SU-DHL-6 (cell line): ENCODE measurements at regions not wholly inside any gene's neighbourhood (a gene's known extent, or its start where the extent isn't known, plus 50 kb on each side); places are given as distances from the start of the nearest gene placed in this dataset.
"Not testable (repeated sequence)": the region's sequence is repeated elsewhere in the genome, so short reads cannot be mapped to it uniquely, and the experiment has no call there.

ENCODE experiments used
- H2AFZ ChIP-seq: fragments of 200-600 bp; sonication (generic); 2 replicates; pipeline ENCODE4 v1.6.1; 2014; ENCODE audit warnings: low read depth, mild to moderate bottlenecking, moderate library complexity, mixed read lengths, antibody characterized with exemption, low read length; ENCODE audit not compliant: severe bottlenecking
- H3F3A ChIP-seq: fragments of 200-600 bp; shearing (Covaris generic); 2 replicates; pipeline ENCODE4 v1.6.0; 2016; ENCODE audit warnings: antibody characterized with exemption, mild to moderate bottlenecking; ENCODE audit not compliant: insufficient read depth
- H3K27ac ChIP-seq: fragments of 200-600 bp; sonication (generic); 2 replicates; pipeline ENCODE4 v1.5.1; 2016; ENCODE audit warnings: low read depth, mild to moderate bottlenecking, low read length, moderate library complexity, mixed read lengths
- H3K27me3 ChIP-seq: fragments of 200-600 bp; sonication (generic), shearing (Covaris generic); 2 replicates; pipeline ENCODE4 v1.6.0; 2014; ENCODE audit warnings: mild to moderate bottlenecking, low read length
- H3K36me3 ChIP-seq: fragments of 200-600 bp; sonication (generic); 2 replicates; pipeline ENCODE4 v1.6.1; 2014; ENCODE audit warnings: mild to moderate bottlenecking, low read length, mixed read lengths
- H3K4me2 ChIP-seq: fragments of 300-600, 200-600 bp; shearing (Covaris generic), sonication (generic); 2 replicates; pipeline ENCODE4 v1.6.0; 2014; ENCODE audit warnings: low read length, low read depth, mild to moderate bottlenecking; ENCODE audit not compliant: poor library complexity, severe bottlenecking
- H3K4me3 ChIP-seq: fragments of 200-600 bp; sonication (generic); 2 replicates; pipeline ENCODE4 v1.5.1; 2014; ENCODE audit warnings: antibody characterized with exemption, low read length, mild to moderate bottlenecking, mixed read lengths; ENCODE audit not compliant: insufficient read depth, poor library complexity, severe bottlenecking
- H3K79me2 ChIP-seq: fragments of 200-600 bp; sonication (generic); 2 replicates; pipeline ENCODE4 v1.6.1; 2014; ENCODE audit warnings: mild to moderate bottlenecking, low read length, moderate library complexity; ENCODE audit not compliant: insufficient read depth
- H3K9ac ChIP-seq: fragments of 200-600 bp; sonication (generic); 2 replicates; pipeline ENCODE4 v1.7.0; 2014; ENCODE audit warnings: mild to moderate bottlenecking, low read length
- H3K9me2 ChIP-seq: fragments of 200-600 bp; sonication (generic); replicated peaks from 2 replicates; pipeline ENCODE4 v1.6.1; 2014; ENCODE audit warnings: low read length; ENCODE audit not compliant: insufficient read depth
- H3K9me3 ChIP-seq: fragments of 200-600 bp; sonication (generic); 2 replicates; pipeline ENCODE4 v1.6.1; 2014; ENCODE audit warnings: low read length, mixed read lengths; ENCODE audit not compliant: insufficient read depth
- H4K20me1 ChIP-seq: fragments of 200-600 bp; sonication (generic); 2 replicates; pipeline ENCODE4 v1.6.1; 2014; ENCODE audit warnings: low read depth, mild to moderate bottlenecking, antibody characterized with exemption, low read length, moderate library complexity, mixed read lengths
- EZH2phosphoT487 ChIP-seq: fragments of 200-600 bp; sonication (generic), shearing (Covaris generic); conservative IDR thresholded peaks from 2 replicates; pipeline ENCODE4 v1.6.1; 2018; ENCODE audit warnings: mild to moderate bottlenecking, antibody characterized with exemption, low read length, moderate library complexity, mixed read lengths
- TF ChIP-seq, protein P1 (sequence below): fragments of 200-600 bp; sonication (generic); IDR thresholded peaks from one replicate; pipeline ENCODE4 v1.5.1; 2017; ENCODE audit warnings: antibody characterized with exemption, mild to moderate bottlenecking, low read length, moderate library complexity; ENCODE audit not compliant: insufficient read depth, poor library complexity, severe bottlenecking

DNA sequence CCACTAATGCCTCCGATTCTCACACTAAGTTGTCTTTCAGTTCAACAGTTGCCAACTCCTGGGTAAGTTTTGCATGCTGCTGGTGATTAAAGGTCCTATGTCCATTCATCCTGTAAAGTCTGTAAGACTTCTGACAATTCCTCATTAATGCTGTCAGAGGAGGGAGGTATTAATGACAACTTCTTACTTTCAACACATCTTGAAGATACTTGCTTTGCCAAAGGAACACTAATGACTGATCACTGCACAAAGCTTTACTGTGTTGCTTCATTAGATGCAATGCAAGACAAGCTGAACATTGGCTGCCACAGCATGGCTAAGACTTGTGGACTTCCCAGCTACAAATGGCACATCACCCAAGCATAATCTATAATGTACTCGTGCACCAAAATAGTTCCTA is 114.6 kb upstream of the PRDX6 start:
- no peak overlapping the region for H3K4me2 ChIP-seq
- H3K4me3 ChIP-seq = no peak overlapping the region
- no peak overlapping the region for H3K9ac ChIP-seq
- no peak overlapping the region for H3K27ac ChIP-seq
- no peak overlapping the region for H2AFZ ChIP-seq
- H3K9me2 ChIP-seq = no peaks in the 10 kb centered on the region
- TF ChIP-seq, protein P1, sequence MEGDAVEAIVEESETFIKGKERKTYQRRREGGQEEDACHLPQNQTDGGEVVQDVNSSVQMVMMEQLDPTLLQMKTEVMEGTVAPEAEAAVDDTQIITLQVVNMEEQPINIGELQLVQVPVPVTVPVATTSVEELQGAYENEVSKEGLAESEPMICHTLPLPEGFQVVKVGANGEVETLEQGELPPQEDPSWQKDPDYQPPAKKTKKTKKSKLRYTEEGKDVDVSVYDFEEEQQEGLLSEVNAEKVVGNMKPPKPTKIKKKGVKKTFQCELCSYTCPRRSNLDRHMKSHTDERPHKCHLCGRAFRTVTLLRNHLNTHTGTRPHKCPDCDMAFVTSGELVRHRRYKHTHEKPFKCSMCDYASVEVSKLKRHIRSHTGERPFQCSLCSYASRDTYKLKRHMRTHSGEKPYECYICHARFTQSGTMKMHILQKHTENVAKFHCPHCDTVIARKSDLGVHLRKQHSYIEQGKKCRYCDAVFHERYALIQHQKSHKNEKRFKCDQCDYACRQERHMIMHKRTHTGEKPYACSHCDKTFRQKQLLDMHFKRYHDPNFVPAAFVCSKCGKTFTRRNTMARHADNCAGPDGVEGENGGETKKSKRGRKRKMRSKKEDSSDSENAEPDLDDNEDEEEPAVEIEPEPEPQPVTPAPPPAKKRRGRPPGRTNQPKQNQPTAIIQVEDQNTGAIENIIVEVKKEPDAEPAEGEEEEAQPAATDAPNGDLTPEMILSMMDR = no peak
- no peak for TF ChIP-seq EZH2phosphoT487
- no peaks in the 10 kb centered on the region for H3K79me2 ChIP-seq
- H4K20me1 ChIP-seq = no peaks in the 10 kb centered on the region
- H3K27me3 ChIP-seq = no peaks in the 10 kb centered on the region
- no peaks in the 10 kb centered on the region for H3K9me3 ChIP-seq
- H3K36me3 ChIP-seq = no peaks in the 10 kb centered on the region
- no peaks in the 10 kb centered on the region for H3F3A ChIP-seq

DNA sequence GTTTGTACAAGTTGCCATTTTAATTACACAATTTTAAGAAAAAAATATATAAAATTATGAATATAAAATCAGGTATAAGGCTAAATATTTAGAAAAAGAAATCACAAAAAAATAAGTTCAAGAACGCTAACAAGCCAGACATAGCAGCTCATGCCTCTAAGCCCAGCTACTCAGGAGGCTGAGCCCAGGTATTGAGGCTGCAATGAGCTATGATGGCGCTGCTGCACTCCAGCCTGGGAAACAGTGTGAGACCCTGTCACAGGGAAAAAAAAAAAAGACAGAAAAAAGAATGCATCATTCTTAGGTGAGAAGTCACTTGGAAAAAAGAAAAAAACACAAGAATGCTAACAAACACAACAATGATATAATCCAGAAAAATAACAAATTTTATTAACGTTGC is 112.3 kb upstream of the PRDX6 start:
- H4K20me1 ChIP-seq = no peaks in the 10 kb centered on the region
- TF ChIP-seq, protein P1 = no peak
- TF ChIP-seq EZH2phosphoT487 = no peak
- H3K36me3 ChIP-seq = no peaks in the 10 kb centered on the region
- H3K4me3 ChIP-seq = no peak overlapping the region
- H3F3A ChIP-seq = no peaks in the 10 kb centered on the region
- H3K79me2 ChIP-seq = no peaks in the 10 kb centered on the region
- no peaks in the 10 kb centered on the region for H3K9me2 ChIP-seq
- no peak overlapping the region for H3K4me2 ChIP-seq
- no peaks in the 10 kb centered on the region for H3K9me3 ChIP-seq
- no peak overlapping the region for H3K9ac ChIP-seq
- H2AFZ ChIP-seq = no peak overlapping the region
- H3K27me3 ChIP-seq = no peaks in the 10 kb centered on the region
- no peak overlapping the region for H3K27ac ChIP-seq

DNA sequence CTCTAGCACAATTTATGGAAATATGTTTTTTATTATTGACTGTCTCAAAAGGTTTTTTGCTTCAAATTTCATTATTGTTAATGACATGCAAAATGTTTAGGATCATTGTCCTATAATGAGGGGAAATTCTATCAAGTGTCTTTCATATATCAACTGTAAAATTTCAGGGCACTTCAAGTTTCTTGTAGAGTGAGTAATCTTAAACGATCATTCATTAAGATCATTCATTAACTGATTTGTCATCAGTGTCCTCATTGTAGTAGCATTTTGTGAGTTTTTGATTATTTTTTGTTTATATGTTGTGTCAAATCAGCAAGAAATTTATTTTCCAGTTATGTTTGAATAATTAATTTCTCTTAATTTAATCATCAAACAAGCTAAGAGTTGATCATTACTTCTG is 111.8 kb upstream of the PRDX6 start:
- no peak for TF ChIP-seq EZH2phosphoT487
- TF ChIP-seq, protein P1 = no peak
- no peak overlapping the region for H3K9ac ChIP-seq
- no peaks in the 10 kb centered on the region for H4K20me1 ChIP-seq
- H3K4me2 ChIP-seq = no peak overlapping the region
- H3K9me3 ChIP-seq = no peaks in the 10 kb centered on the region
- H3K4me3 ChIP-seq = no peak overlapping the region
- H3K36me3 ChIP-seq = no peaks in the 10 kb centered on the region
- no peaks in the 10 kb centered on the region for H3K9me2 ChIP-seq
- H3F3A ChIP-seq = no peaks in the 10 kb centered on the region
- H3K27ac ChIP-seq = no peak overlapping the region
- H2AFZ ChIP-seq = no peak overlapping the region
- no peaks in the 10 kb centered on the region for H3K27me3 ChIP-seq
- no peaks in the 10 kb centered on the region for H3K79me2 ChIP-seq

DNA sequence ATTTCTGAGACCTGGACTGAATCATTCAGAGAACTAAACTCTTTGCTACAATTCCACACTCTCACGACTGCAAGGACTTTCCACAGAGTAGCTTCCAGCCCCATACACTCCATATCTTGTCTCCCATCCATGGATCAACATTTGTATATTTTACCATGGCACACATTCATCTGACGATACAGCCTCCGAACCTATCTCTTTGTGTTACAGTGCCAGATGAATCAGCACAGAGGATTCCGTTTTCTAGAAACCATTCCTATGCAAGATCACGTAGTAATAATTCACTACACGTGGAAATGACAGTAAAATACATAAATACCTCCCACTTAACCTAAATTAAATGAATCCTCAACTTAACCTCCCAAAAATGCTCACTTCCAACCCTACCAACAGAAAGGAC is 110.0 kb upstream of the PRDX6 start:
- Histone ChIP-seq H3K9ac (no peak overlapping the region), H2AFZ (no peak overlapping the region), H3K27ac (no peak overlapping the region), H3K9me2 (no peaks in the 10 kb centered on the region), H3F3A (no peaks in the 10 kb centered on the region), H3K36me3 (no peaks in the 10 kb centered on the region), H3K79me2 (no peaks in the 10 kb centered on the region), H3K27me3 (no peaks in the 10 kb centered on the region), H3K4me3 (no peak overlapping the region), H3K9me3 (no peaks in the 10 kb centered on the region), H3K4me2 (no peak overlapping the region), H4K20me1 (no peaks in the 10 kb centered on the region)
- TF ChIP-seq, protein P1 = no peak
- TF ChIP-seq EZH2phosphoT487 = no peak

DNA sequence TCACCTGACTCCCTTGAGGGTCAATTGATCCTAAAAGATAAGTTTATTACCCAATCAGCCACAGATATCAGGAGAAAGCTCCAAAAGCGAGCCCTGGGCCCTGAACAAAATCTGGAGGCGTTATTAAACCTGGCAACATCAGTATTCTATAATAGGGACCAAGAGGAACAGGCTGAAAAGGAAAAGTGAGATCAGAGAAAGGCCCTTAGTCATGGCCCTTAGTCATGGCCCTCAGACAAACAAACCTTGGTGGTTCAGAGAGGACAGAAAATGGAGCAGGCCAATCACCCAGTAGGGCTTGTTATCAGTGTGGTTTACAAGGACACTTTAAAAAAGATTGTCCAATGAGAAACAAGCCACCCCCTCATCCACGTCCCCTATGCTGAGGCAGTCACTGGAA is 106.5 kb upstream of the PRDX6 start:
- H3K27ac ChIP-seq, H3K79me2 ChIP-seq, H3K9me3 ChIP-seq, H2AFZ ChIP-seq, H4K20me1 ChIP-seq, H3K4me3 ChIP-seq, H3K9me2 ChIP-seq, H3F3A ChIP-seq, H3K9ac ChIP-seq, H3K36me3 ChIP-seq, H3K27me3 ChIP-seq, H3K4me2 ChIP-seq: not testable (repeated sequence)
